ENCODE measurements at regions not wholly inside any gene's neighbourhood (a gene's known extent, or its start where the extent isn't known, plus 50 kb on each side); places are given as distances from the start of the nearest gene placed in this dataset.

GRCh38 chr4:52259978-52260377 lies 208.9 kb downstream of the SPATA18 start:
- Histone ChIP-seq H3K27ac (no peak overlapping the region), H3K27me3 (no peaks in the 10 kb centered on the region), H3K4me1 (no peaks in the 10 kb centered on the region), H3K9me3 (no peaks in the 10 kb centered on the region), H3K4me3 (no peak overlapping the region), H3K36me3 (no peaks in the 10 kb centered on the region)
- intact Hi-C loops (cut with DNase I) = no loop called here
- TF ChIP-seq CTCF (IDR thresholded peaks at IDR 0.05) (no peak), POLR2A (IDR thresholded peaks at IDR 0.05) (no peak)
- DNase-seq (no peak), ATAC-seq (no peak)
- WGBS (ENCODE audit: insufficient coverage, low coverage, low lambda C conversion rate, missing lambda C conversion rate) = 63% methylated on average over 3 of the region's 3 CpGs

- ATAC-seq = peak; percentile 23 to 41 (median 31)
Measured at GRCh38 chr4:52260514-52261210, 209.6 kb downstream of the SPATA18 start.

DNA sequence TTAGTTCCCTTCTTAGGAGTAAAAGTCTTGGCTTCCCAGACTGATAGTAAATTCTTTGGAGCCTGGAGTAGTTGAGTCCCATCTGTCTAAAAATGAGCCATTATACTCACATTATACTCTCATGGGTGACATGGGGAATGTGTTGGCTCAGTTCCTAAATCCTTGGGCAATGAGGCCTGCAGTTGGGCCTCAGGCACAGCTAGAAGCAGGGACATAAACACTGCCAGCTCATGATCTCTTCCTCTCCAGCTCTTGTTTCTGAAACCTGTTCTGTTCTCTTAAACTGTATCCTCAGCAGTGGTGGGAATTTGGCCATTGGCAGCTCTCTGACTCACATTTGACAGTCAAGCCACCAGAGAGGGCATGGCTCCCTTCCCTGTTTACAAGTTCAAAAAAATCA lies 212.5 kb downstream of the SPATA18 start:
- DNase-seq (no peak), ATAC-seq (no peak)
- H3K4me3 ChIP-seq = no peak overlapping the region
- no peaks in the 10 kb centered on the region for H3K4me1 ChIP-seq
- TF ChIP-seq POLR2A (IDR thresholded peaks at IDR 0.05) (no peak), CTCF (IDR thresholded peaks at IDR 0.05) (no peak)
- no peaks in the 10 kb centered on the region for H3K27me3 ChIP-seq
- H3K9me3 ChIP-seq = no peaks in the 10 kb centered on the region
- H3K36me3 ChIP-seq = no peaks in the 10 kb centered on the region
- H3K27ac ChIP-seq = no peak overlapping the region
- intact Hi-C loops (cut with DNase I) = no loop called here

More at GRCh38 chr4:52260514-52261210, 209.6 kb downstream of the SPATA18 start:
- no peak for TF ChIP-seq CTCF (IDR thresholded peaks at IDR 0.05)
- TF ChIP-seq POLR2A (IDR thresholded peaks at IDR 0.05) = no peak
- WGBS (ENCODE audit: insufficient coverage, low coverage, low lambda C conversion rate, missing lambda C conversion rate) = 30% methylated on average over 5 of the region's 6 CpGs
- Histone ChIP-seq H3K27me3 (no peaks in the 10 kb centered on the region), H3K9me3 (no peaks in the 10 kb centered on the region), H3K4me1 (no peaks in the 10 kb centered on the region), H3K27ac (no peak overlapping the region), H3K36me3 (no peaks in the 10 kb centered on the region), H3K4me3 (no peak overlapping the region)
- DNase-seq = no peak
- intact Hi-C loops (cut with DNase I) = no loop called here

- Histone ChIP-seq H3K9me3 (no peaks in the 10 kb centered on the region), H3K27me3 (no peaks in the 10 kb centered on the region), H3K4me1 (no peaks in the 10 kb centered on the region), H3K4me3 (no peak overlapping the region), H3K36me3 (no peaks in the 10 kb centered on the region), H3K27ac (no peak overlapping the region)
- DNase-seq (no peak), ATAC-seq (no peak)
- 34% methylated on average over 5 of the region's 6 CpGs for WGBS (ENCODE audit: insufficient coverage, low coverage, low lambda C conversion rate, missing lambda C conversion rate)
- TF ChIP-seq CTCF (IDR thresholded peaks at IDR 0.05) (no peak), POLR2A (IDR thresholded peaks at IDR 0.05) (no peak)
- intact Hi-C loops (cut with DNase I) = no loop called here
Measured at GRCh38 chr4:52265781-52266525, 214.8 kb downstream of the SPATA18 start.

Data from right lobe of liver (tissue), 6 donors.